ENCODE measurements at regions not wholly inside any gene's neighbourhood (a gene's known extent, or its start where the extent isn't known, plus 50 kb on each side); places are given as distances from the start of the nearest gene placed in this dataset.

GRCh38 chr6:11324453-11325015 lies 92.1 kb upstream of the NEDD9 start (continued):
- TF ChIP-seq ZNF747 (CRISPR knock-in tag; IDR thresholded peaks at IDR 0.05; ENCODE audit: borderline replicate concordance) (no peak), ZNF883 (CRISPR knock-in tag; IDR thresholded peaks at IDR 0.05; ENCODE audit: not compliant biosample characterization) (peak; percentile 8), HNRNPUL1 (IDR thresholded peaks at IDR 0.05; ENCODE audit: low read depth, low read length) (no peak), HDAC2 (CRISPR knock-in tag; IDR thresholded peaks at IDR 0.05) (no peak), ZFP91 (CRISPR knock-in tag; IDR thresholded peaks at IDR 0.05; ENCODE audit: borderline replicate concordance) (no peak), ZNF20 (CRISPR knock-in tag; IDR thresholded peaks at IDR 0.05) (no peak), HDAC6 (IDR thresholded peaks at IDR 0.05; ENCODE audit: low read depth, low read length) (no peak), FOXP4 (CRISPR knock-in tag; IDR thresholded peaks at IDR 0.05) (peak; percentile 5; the same call in 1 of the 2 replicates), ZSCAN9 (CRISPR knock-in tag; IDR thresholded peaks at IDR 0.05; ENCODE audit: borderline replicate concordance) (no peak), ZNF44 (CRISPR knock-in tag; IDR thresholded peaks at IDR 0.05) (no peak; the same call in 1 of the 2 replicates), ZNF644 (CRISPR knock-in tag; IDR thresholded peaks at IDR 0.05; ENCODE audit: low read depth) (no peak), PHF20 (CRISPR knock-in tag; IDR thresholded peaks at IDR 0.05) (0 out of 2 replicates have a peak, but pooled peaks have one; percentile 12), CSRNP1 (CRISPR knock-in tag; IDR thresholded peaks at IDR 0.05) (0 out of 2 replicates have a peak, but pooled peaks have one; percentile 16), ZBTB26 (CRISPR knock-in tag; IDR thresholded peaks at IDR 0.05; ENCODE audit: borderline replicate concordance) (no peak), MATR3 (CRISPR knock-in tag; IDR thresholded peaks at IDR 0.05) (no peak), HNF4G (IDR thresholded peaks at IDR 0.05; ENCODE audit: borderline replicate concordance, low read depth, low read length) (no peak), HNF4G (CRISPR knock-in tag; IDR thresholded peaks at IDR 0.05; ENCODE audit: borderline replicate concordance, low read depth) (no peak), PRDM15 (CRISPR knock-in tag; IDR thresholded peaks at IDR 0.05) (no peak)

Data from HepG2 (cell line).